ENCODE measurements at regions not wholly inside any gene's neighbourhood (a gene's known extent, or its start where the extent isn't known, plus 50 kb on each side); places are given as distances from the start of the nearest gene placed in this dataset.

DNA sequence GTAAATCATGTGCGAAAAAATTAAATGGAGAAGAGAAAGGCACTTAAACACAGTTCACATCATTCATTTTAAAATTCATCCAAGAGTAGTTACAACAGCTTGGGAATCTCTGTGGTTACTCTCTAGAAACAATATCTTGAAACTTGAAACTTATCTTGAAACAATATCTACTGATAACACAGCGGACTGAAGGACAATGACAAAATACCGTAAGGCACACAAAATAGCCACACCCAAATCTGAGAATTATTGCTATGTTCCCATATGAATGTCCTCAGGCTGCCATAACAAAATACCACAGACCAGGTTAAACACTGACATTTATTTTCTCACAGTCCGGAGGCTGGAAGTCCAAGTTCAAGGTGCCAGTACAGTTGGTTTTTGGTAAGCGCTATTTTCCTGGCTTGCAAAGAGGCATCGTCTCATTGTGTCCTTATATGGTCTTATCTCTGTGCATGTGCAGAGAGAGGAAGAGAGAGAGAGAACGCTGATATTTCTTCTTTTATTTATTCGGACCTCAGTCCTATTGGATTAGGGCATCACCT lies 122.5 kb upstream of the BTBD3 start:
- H3K79me1 ChIP-seq (ENCODE audit: low read depth, low read length): no peaks in the 10 kb centered on the region
- no peak overlapping the region for H2AFZ ChIP-seq (ENCODE audit: low read length)
- POLR2A ChIA-PET (ENCODE audit: partially characterized antibody): no interaction called here
- FAIRE-seq (no peak), DNase-seq (ENCODE audit: low read depth in 1 of 2, low spot score in 2 of 2) (no peak)
- H3K9ac ChIP-seq (replicated peaks in 1 of 4; ENCODE audit: extremely low read depth in 1 of 4, low read depth in 3 of 4, low read length in 3 of 4): no peak overlapping the region
- 81% methylated on average over 8 of the region's 8 CpGs; no CpG with 5 or more reads in 1 of the 2 experiments for WGBS, 2 experiments (ENCODE audit: extremely low coverage in 1 of 2, insufficient coverage in 1 of 2, insufficient read length in 1 of 2, insufficient replicate concordance in 2 of 2, low coverage in 1 of 2, low lambda C conversion rate in 2 of 2, missing lambda C conversion rate in 1 of 2)
- no peak overlapping the region for H3K4me2 ChIP-seq (ENCODE audit: insufficient read depth in 1 of 2, low read depth in 2 of 2, low read length in 2 of 2)
- H3K56ac ChIP-seq (replicated peaks; ENCODE audit: insufficient read length, low read depth, low read length): no peak overlapping the region
- H2BK5ac ChIP-seq (ENCODE audit: low read depth, low read length): no peak overlapping the region
- no peaks in the 10 kb centered on the region; the same call in 1 of the 2 replicates for H3K23me2 ChIP-seq (ENCODE audit: low read depth, low read length)
- no peaks in the 10 kb centered on the region for H3K79me2 ChIP-seq (ENCODE audit: control insufficient read depth in 1 of 2, insufficient read depth in 2 of 2, low read length in 2 of 2)
- H3K4me1 ChIP-seq (replicated peaks in 1 of 4; ENCODE audit: control insufficient read depth in 3 of 4, insufficient read depth in 4 of 4, low read length in 3 of 4): peaks cover 2 to 13% (median 3%) of the 10 kb centered on the region in 4 experiments; a peak in 4 of 7 replicates
- H4K20me1 ChIP-seq (replicated peaks in 1 of 2; ENCODE audit: control insufficient read depth in 1 of 2, insufficient read depth in 2 of 2, low read length in 2 of 2): no peaks in the 10 kb centered on the region
- no peak overlapping the region for H3K4ac ChIP-seq (replicated peaks; ENCODE audit: insufficient read length, low read depth, low read length)
- H2BK20ac ChIP-seq (ENCODE audit: low read length): no peak overlapping the region
- H3K36me3 ChIP-seq (ENCODE audit: control insufficient read depth in 2 of 4, insufficient read depth in 4 of 4, low read length in 3 of 4): no peaks in the 10 kb centered on the region
- H2BK12ac ChIP-seq (ENCODE audit: low read depth, low read length): no peak overlapping the region
- H3K14ac ChIP-seq (ENCODE audit: insufficient read length): no peak overlapping the region
- no peak overlapping the region for H4K8ac ChIP-seq (ENCODE audit: extremely low read depth, insufficient read depth, low read length)
- H2AK5ac ChIP-seq (ENCODE audit: low read depth, low read length): no peak overlapping the region
- H3K27me3 ChIP-seq (replicated peaks in 1 of 4; ENCODE audit: control insufficient read depth in 3 of 4, extremely low read depth in 1 of 4, insufficient read depth in 3 of 4, low read length in 3 of 4): no peaks in the 10 kb centered on the region
- H3K18ac ChIP-seq (ENCODE audit: extremely low read depth, low read length): no peak overlapping the region
- H2BK15ac ChIP-seq (ENCODE audit: low read length): no peak overlapping the region
- no peak overlapping the region for H3K4me3 ChIP-seq (ENCODE audit: extremely low read depth in 1 of 4, insufficient read depth in 2 of 4, low read depth in 3 of 4, low read length in 4 of 4)
- H4K5ac ChIP-seq (ENCODE audit: insufficient read length, low read depth, low read length): no peak overlapping the region
- H3K9me3 ChIP-seq (ENCODE audit: insufficient read depth in 2 of 2, low read depth in 1 of 2, low read length in 1 of 2): no peaks in the 10 kb centered on the region
- CTCF ChIA-PET (ENCODE audit: partially characterized antibody): interaction anchor here (1.1 kb wide), 1 partner anchor 7 kb away, joined by 3 read pairs; no protein-coding TSS in a partner anchor
- H3K23ac ChIP-seq (ENCODE audit: insufficient read length): no peak overlapping the region
- H2BK120ac ChIP-seq (replicated peaks; ENCODE audit: low read depth, low read length): no peak overlapping the region
- H4K91ac ChIP-seq (replicated peaks; ENCODE audit: insufficient read length, low read length): no peak overlapping the region
- no peak overlapping the region for H3K27ac ChIP-seq (ENCODE audit: low read depth, low read length)
- TF ChIP-seq, protein P1, sequence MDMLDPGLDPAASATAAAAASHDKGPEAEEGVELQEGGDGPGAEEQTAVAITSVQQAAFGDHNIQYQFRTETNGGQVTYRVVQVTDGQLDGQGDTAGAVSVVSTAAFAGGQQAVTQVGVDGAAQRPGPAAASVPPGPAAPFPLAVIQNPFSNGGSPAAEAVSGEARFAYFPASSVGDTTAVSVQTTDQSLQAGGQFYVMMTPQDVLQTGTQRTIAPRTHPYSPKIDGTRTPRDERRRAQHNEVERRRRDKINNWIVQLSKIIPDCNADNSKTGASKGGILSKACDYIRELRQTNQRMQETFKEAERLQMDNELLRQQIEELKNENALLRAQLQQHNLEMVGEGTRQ (IDR thresholded peaks at IDR 0.05; ENCODE audit: low read length): no peak
- no peak for TF ChIP-seq RFX5 (IDR thresholded peaks at IDR 0.05; ENCODE audit: borderline replicate concordance, low read depth, low read length)
- TF ChIP-seq TEAD4 (IDR thresholded peaks at IDR 0.05; ENCODE audit: low read depth, low read length): no peak
- TF ChIP-seq RBBP5 (IDR thresholded peaks at IDR 0.05; ENCODE audit: borderline replicate concordance, low read depth, low read length): no peak
- TF ChIP-seq KDM4A (IDR thresholded peaks at IDR 0.05; ENCODE audit: low read depth, low read length, severe bottlenecking): no peak
- no peak for TF ChIP-seq HDAC6 (IDR thresholded peaks at IDR 0.05; ENCODE audit: low read depth, low read length)
- TF ChIP-seq SP4 (IDR thresholded peaks at IDR 0.05; ENCODE audit: low read length): no peak
- TF ChIP-seq SIN3A (conservative IDR thresholded peaks at IDR 0.05 in 1 of 2, IDR thresholded peaks at IDR 0.05 in 1 of 2; ENCODE audit: low read depth in 1 of 2, low read length in 2 of 2): no peak
- no peak for TF ChIP-seq ZNF274 (IDR thresholded peaks at IDR 0.05; ENCODE audit: borderline replicate concordance, extremely low read depth, low read length)
- TF ChIP-seq CTBP2 (IDR thresholded peaks at IDR 0.05; ENCODE audit: borderline replicate concordance, insufficient read depth, insufficient read length, low read length): no peak
- no peak for TF ChIP-seq HDAC2 (IDR thresholded peaks at IDR 0.05; ENCODE audit: borderline replicate concordance in 1 of 2, low read depth in 2 of 2, low read length in 2 of 2)
- TF ChIP-seq KDM5A (IDR thresholded peaks at IDR 0.05; ENCODE audit: low read length): no peak

All from H1 (cell line).